Thyroid gland (tissue), 4 donors: ENCODE measurements at regions not wholly inside any gene's neighbourhood (a gene's known extent, or its start where the extent isn't known, plus 50 kb on each side); places are given as distances from the start of the nearest gene placed in this dataset.

ENCODE experiments used
- CTCF ChIP-seq, 6 experiments: fragments of 200-600 bp in 3 of 6; fragments of 450-650 bp in 3 of 6; sonication (generic) in 3 of 6; IDR thresholded peaks; one replicate each; pipeline ENCODE4 v1.5.1; 2016 to 2019; ENCODE audit warnings: antibody characterized with exemption in 6 of 6, mild to moderate bottlenecking in 2 of 6, inconsistent platforms in 1 of 6, moderate library complexity in 1 of 6
- POLR2A ChIP-seq, 2 donors: fragments of 450-650 bp; IDR thresholded peaks; one replicate each; pipeline ENCODE4 v1.6.1; 2017; ENCODE audit warnings: antibody characterized with exemption in 2 of 2, mild to moderate bottlenecking in 2 of 2, moderate library complexity in 1 of 2

DNA sequence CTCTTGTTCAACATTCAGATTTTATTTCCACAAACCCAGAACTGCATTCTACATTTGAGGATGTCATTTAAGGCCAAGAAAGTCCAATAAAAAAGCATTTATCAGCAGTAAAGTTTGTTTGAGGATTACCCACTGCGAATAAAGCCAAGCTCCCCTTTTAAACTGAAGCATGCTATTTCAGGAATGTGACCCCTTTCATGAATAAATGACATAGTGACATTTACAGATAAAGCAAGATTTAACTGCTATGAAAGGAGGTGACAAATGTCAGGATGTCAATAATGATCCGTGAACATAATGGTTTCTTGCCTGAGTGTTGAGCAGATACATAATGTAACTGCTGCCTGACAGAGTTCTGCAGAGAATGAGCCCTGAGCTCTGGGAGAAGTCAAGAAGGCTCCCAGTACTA is 146.3 kb downstream of the TDRD15 start:
- TF ChIP-seq CTCF (IDR thresholded peaks at IDR 0.05) (no peak), POLR2A (IDR thresholded peaks at IDR 0.05) (no peak)
